ENCODE measurements at regions not wholly inside any gene's neighbourhood (a gene's known extent, or its start where the extent isn't known, plus 50 kb on each side); places are given as distances from the start of the nearest gene placed in this dataset.
"Not testable (repeated sequence)": the region's sequence is repeated elsewhere in the genome, so short reads cannot be mapped to it uniquely, and the experiment has no call there.

- no peak for DNase-seq (ENCODE audit: low spot score)
- no peak for TF ChIP-seq CTCF (IDR thresholded peaks at IDR 0.05; ENCODE audit: borderline replicate concordance, control extremely low read depth, extremely low read depth, insufficient read depth, missing control alignments)
- in situ Hi-C loops (cut with MboI; ENCODE audit: low sequenced_read_pairs, unreplicated experiment), result no loop called here
These were observed 246.6 kb downstream of the PARM1 start for GRCh38 chr4:75179510-75179909.

GRCh38 chr4:75172551-75172950 is 239.6 kb downstream of the PARM1 start:
- TF ChIP-seq CTCF (IDR thresholded peaks at IDR 0.05; ENCODE audit: borderline replicate concordance, control extremely low read depth, extremely low read depth, insufficient read depth, missing control alignments), result no peak
- DNase-seq (ENCODE audit: low spot score), result peak; percentile 24
- in situ Hi-C loops (cut with MboI; ENCODE audit: low sequenced_read_pairs, unreplicated experiment), result no loop called here

DNA sequence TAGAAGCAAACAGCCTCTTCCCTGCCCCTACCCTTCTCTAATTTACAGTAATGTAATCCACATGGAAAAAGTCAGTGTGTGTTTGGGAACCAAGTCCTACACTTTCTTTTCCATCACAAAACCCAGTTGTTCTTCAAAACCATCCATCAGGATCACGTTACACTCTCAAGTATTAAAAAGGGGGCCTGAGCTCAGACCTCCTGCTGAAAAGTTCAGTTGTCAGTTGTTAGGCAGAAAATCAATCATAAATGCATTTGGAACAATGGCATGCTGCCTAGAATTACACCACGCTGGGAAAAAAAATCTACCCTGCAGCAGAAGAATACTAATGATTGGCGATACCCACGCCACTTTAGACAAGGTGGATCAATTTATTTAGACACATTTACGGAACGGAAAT is 236.5 kb downstream of the PARM1 start:
- no peak for DNase-seq (ENCODE audit: low spot score)
- in situ Hi-C loops (cut with MboI; ENCODE audit: low sequenced_read_pairs, unreplicated experiment), result no loop called here

DNA sequence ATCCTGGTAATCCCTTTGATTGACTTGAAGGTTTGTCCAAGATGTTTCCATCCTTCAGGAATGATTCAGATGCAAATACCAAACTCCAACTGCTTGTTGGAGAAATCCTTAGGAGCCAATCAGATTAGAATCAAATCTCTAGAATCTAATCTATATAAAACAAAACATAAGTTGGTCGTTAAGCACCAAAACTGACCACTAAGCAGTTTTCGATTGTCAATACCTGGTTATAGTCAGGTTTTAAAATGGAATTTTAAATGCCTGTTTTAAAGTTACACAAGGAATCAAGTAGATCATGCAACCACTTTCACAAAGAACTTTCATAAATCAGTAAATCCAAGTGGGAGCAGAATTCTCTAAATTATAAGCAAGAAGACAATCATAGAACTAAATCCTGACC is 236.1 kb downstream of the PARM1 start:
- in situ Hi-C loops (cut with MboI; ENCODE audit: low sequenced_read_pairs, unreplicated experiment), result no loop called here
- no peak for DNase-seq (ENCODE audit: low spot score)
- TF ChIP-seq CTCF (IDR thresholded peaks at IDR 0.05; ENCODE audit: borderline replicate concordance, control extremely low read depth, extremely low read depth, insufficient read depth, missing control alignments), result no peak

More for the DNA sequence above, 236.5 kb downstream of the PARM1 start:
- no peak for TF ChIP-seq CTCF (IDR thresholded peaks at IDR 0.05; ENCODE audit: borderline replicate concordance, control extremely low read depth, extremely low read depth, insufficient read depth, missing control alignments)

DNA sequence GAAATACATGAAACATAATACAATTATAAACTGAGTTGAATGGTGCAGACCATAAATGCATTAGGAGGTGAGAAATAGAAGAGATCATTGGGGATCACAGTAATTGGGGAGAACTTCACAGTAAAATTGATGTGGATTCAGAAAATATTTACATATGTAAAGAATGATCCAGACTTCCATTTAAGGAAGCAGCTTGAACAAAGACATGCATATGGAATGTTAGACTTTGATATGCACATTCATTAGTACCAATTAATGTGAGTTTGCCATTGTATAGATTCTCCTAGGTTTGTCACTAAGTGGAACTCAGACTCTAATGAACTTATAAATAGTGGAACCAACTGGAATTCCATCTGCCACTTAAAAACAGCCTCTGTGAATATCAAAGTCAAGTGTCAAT is 235.6 kb downstream of the PARM1 start:
- TF ChIP-seq CTCF (IDR thresholded peaks at IDR 0.05; ENCODE audit: borderline replicate concordance, control extremely low read depth, extremely low read depth, insufficient read depth, missing control alignments), result no peak
- DNase-seq (ENCODE audit: low spot score), result no peak
- in situ Hi-C loops (cut with MboI; ENCODE audit: low sequenced_read_pairs, unreplicated experiment), result no loop called here

GRCh38 chr4:75165100-75165499 is 232.2 kb downstream of the PARM1 start:
- in situ Hi-C loops (cut with MboI; ENCODE audit: low sequenced_read_pairs, unreplicated experiment); DNase-seq (ENCODE audit: low spot score): not testable (repeated sequence)

GRCh38 chr4:75158451-75158850 is 225.5 kb downstream of the PARM1 start:
- no peak for DNase-seq (ENCODE audit: low spot score)
- TF ChIP-seq CTCF (IDR thresholded peaks at IDR 0.05; ENCODE audit: borderline replicate concordance, control extremely low read depth, extremely low read depth, insufficient read depth, missing control alignments), result no peak
- in situ Hi-C loops (cut with MboI; ENCODE audit: low sequenced_read_pairs, unreplicated experiment), result no loop called here
